Upper lobe of left lung (tissue), 6 donors: ENCODE measurements at regions not wholly inside any gene's neighbourhood (a gene's known extent, or its start where the extent isn't known, plus 50 kb on each side); places are given as distances from the start of the nearest gene placed in this dataset.

Source experiments
- ATAC-seq, 2 donors: fragments of 200-7000 bp; cut with Tn5 transposase; one replicate each; pipeline ENCODE4 v1.9.1; 2022; ENCODE audit warnings: mild to moderate bottlenecking in 2 of 2, moderate library complexity in 2 of 2; ENCODE audit not compliant: low FRiP score in 2 of 2
- DNase-seq, 2 donors: peaks; one replicate each; pipeline ENCODE4 v3.0.0-alpha.2; 2019 to 2020
- H3K27ac ChIP-seq, 4 donors: fragments of 200-600 bp; sonication (generic); one replicate each; pipeline ENCODE4 v1.5.1; 2016 to 2019
- H3K27me3 ChIP-seq, 4 donors: fragments of 200-600 bp; sonication (generic); one replicate each; pipeline ENCODE4 v1.5.1; 2017 to 2019
- H3K36me3 ChIP-seq, 4 donors: fragments of 200-600 bp; sonication (generic); one replicate each; pipeline ENCODE4 v1.5.1; 2016 to 2019
- H3K4me1 ChIP-seq, 4 donors: fragments of 200-600 bp; sonication (generic); one replicate each; pipeline ENCODE4 v1.5.1; 2018 to 2019
- H3K4me3 ChIP-seq, 4 donors: fragments of 200-600 bp; sonication (generic); one replicate each; pipeline ENCODE4 v1.5.1; 2017 to 2019; ENCODE audit warnings: mild to moderate bottlenecking in 2 of 4, moderate library complexity in 1 of 4
- H3K9me3 ChIP-seq, 4 donors: fragments of 200-600 bp; sonication (generic); one replicate each; pipeline ENCODE4 v1.5.1; 2018 to 2019
- EP300 ChIP-seq, 4 donors: sonication (generic); formaldehyde crosslinking; IDR thresholded peaks; one replicate each; pipeline ENCODE4 v1.5.1; 2017; ENCODE audit warnings: antibody characterized with exemption in 4 of 4, control low read depth in 2 of 4
- POLR2A ChIP-seq, 4 donors: fragments of 450-650 bp; IDR thresholded peaks; one replicate each; pipeline ENCODE4 v1.5.1; 2016 to 2017; ENCODE audit warnings: antibody characterized with exemption in 4 of 4, mild to moderate bottlenecking in 2 of 4
- POLR2AphosphoS5 ChIP-seq, 2 donors: sonication (generic); formaldehyde crosslinking; IDR thresholded peaks; one replicate each; pipeline ENCODE4 v1.5.1; 2017; ENCODE audit warnings: antibody characterized with exemption in 2 of 2
- WGBS, 2 donors: methylation state at CpG; one replicate each; pipeline ENCODE4 v1.1.5; 2017 to 2018; 5-methylcytosine and 5-hydroxymethylcytosine counted together
- TF ChIP-seq, protein P1 (sequence below), 6 experiments: fragments of 450-650 bp in 4 of 6; fragments of 200-600 bp in 2 of 6; sonication (generic) in 2 of 6; IDR thresholded peaks; one replicate each; pipeline ENCODE4 v1.5.1; 2016 to 2019; ENCODE audit warnings: antibody characterized with exemption in 6 of 6
- donor health status: DM: no; HTN: no; CAD: no; lungs with moderate emphysema.
- donor health status: DM: no; HTN: yes; CAD: no; lungs with severe emphysema.

GRCh38 chr1:13901597-13901996 is 201.6 kb downstream of the PRDM2 start:
- no peak overlapping the region for H3K27ac ChIP-seq
- H3K27me3 ChIP-seq = no peaks in the 10 kb centered on the region
- DNase-seq = no peak
- no peak overlapping the region for H3K4me3 ChIP-seq
- no peaks in the 10 kb centered on the region for H3K9me3 ChIP-seq
- ATAC-seq = no peak
- peaks cover 0 to 4% (median 0%) of the 10 kb centered on the region in 4 donors for H3K4me1 ChIP-seq
- H3K36me3 ChIP-seq = no peaks in the 10 kb centered on the region
- 65 to 73% methylated on average over 6 of the region's 6 CpGs for WGBS, 2 donors
- TF ChIP-seq POLR2A (IDR thresholded peaks at IDR 0.05) (no peak), EP300 (IDR thresholded peaks at IDR 0.05) (no peak), POLR2AphosphoS5 (IDR thresholded peaks at IDR 0.05) (no peak)
- TF ChIP-seq, protein P1, sequence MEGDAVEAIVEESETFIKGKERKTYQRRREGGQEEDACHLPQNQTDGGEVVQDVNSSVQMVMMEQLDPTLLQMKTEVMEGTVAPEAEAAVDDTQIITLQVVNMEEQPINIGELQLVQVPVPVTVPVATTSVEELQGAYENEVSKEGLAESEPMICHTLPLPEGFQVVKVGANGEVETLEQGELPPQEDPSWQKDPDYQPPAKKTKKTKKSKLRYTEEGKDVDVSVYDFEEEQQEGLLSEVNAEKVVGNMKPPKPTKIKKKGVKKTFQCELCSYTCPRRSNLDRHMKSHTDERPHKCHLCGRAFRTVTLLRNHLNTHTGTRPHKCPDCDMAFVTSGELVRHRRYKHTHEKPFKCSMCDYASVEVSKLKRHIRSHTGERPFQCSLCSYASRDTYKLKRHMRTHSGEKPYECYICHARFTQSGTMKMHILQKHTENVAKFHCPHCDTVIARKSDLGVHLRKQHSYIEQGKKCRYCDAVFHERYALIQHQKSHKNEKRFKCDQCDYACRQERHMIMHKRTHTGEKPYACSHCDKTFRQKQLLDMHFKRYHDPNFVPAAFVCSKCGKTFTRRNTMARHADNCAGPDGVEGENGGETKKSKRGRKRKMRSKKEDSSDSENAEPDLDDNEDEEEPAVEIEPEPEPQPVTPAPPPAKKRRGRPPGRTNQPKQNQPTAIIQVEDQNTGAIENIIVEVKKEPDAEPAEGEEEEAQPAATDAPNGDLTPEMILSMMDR (IDR thresholded peaks at IDR 0.05) = no peak

- DNase-seq (no peak), ATAC-seq (no peak)
- H3K36me3 ChIP-seq = no peaks in the 10 kb centered on the region
- no peaks in the 10 kb centered on the region for H3K9me3 ChIP-seq
- peaks cover 0 to 8% (median 3%) of the 10 kb centered on the region in 4 donors for H3K4me1 ChIP-seq
- no peak overlapping the region for H3K27ac ChIP-seq
- H3K27me3 ChIP-seq = no peaks in the 10 kb centered on the region
- TF ChIP-seq POLR2A (IDR thresholded peaks at IDR 0.05) (no peak), EP300 (IDR thresholded peaks at IDR 0.05) (no peak), POLR2AphosphoS5 (IDR thresholded peaks at IDR 0.05) (no peak)
- TF ChIP-seq, protein P1 (IDR thresholded peaks at IDR 0.05) = no peak
- H3K4me3 ChIP-seq = no peak overlapping the region
- WGBS, 2 donors = 78 to 83% methylated on average over 3 of the region's 3 CpGs
Measured at GRCh38 chr1:13908128-13908527, 208.1 kb downstream of the PRDM2 start.

DNA sequence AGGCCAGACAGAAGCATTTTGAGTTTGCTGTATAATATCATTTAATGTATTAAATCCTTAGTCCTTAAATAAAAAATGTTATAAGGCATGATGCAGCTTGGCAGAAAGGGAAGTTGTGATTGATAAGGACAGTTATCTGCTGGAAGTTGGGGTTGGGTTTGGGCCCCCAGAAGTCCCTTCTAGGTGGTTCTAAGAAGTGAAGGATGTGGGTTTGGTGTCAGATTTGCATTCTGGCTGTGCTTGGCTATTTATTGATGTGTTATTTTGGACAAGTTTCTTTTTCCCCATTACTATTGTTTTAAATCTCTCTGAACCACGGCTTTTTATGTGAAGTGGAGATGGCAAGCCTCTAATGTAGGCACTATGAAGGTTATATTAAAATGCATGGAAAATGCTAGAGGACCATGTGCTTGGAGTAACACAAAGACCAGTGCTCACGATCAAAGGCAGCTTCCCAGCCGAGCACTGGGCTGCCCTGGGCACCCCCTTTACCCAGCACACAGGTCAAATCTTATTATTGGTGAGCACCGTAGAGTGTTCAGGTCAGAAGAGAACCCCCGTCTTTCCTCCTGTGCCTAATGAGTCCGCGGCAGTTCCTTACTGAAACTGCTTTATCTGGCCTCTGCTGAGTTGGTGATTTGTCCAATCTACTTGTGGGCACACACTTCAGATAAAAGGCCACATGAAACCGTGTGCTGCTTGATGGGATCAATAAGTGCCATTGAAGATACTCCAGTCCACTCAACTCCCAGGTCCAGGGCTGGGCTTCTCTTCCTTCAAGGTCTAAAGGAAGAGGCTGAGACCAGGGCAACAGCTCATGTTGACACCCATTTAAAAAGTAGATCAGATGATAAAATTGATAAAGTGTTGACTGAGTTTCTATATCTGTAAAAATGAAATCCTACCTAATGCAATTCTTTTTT is 212.0 kb downstream of the PRDM2 start:
- 63 to 76% methylated on average over 8 of the region's 8 CpGs for WGBS, 2 donors
- no peak for TF ChIP-seq POLR2AphosphoS5 (IDR thresholded peaks at IDR 0.05)
- no peak for TF ChIP-seq EP300 (IDR thresholded peaks at IDR 0.05)
- no peak for TF ChIP-seq POLR2A (IDR thresholded peaks at IDR 0.05)
- TF ChIP-seq, protein P1 (IDR thresholded peaks at IDR 0.05) = no peak
- peaks cover 0 to 11% (median 5%) of the 10 kb centered on the region in 4 donors for H3K4me1 ChIP-seq
- H3K27me3 ChIP-seq = no peaks in the 10 kb centered on the region
- no peaks in the 10 kb centered on the region for H3K9me3 ChIP-seq
- H3K36me3 ChIP-seq = no peaks in the 10 kb centered on the region
- H3K27ac ChIP-seq = no peak overlapping the region
- H3K4me3 ChIP-seq = no peak overlapping the region
- DNase-seq = peak in 1 of 2 donors; percentile 36
- no peak for ATAC-seq

GRCh38 chr1:13913396-13913795 is 213.4 kb downstream of the PRDM2 start:
- Histone ChIP-seq H3K9me3 (no peaks in the 10 kb centered on the region), H3K27ac (no peak overlapping the region), H3K4me3 (no peak overlapping the region), H3K4me1 (peaks cover 0 to 11% (median 5%) of the 10 kb centered on the region in 4 donors), H3K27me3 (no peaks in the 10 kb centered on the region), H3K36me3 (no peaks in the 10 kb centered on the region)
- TF ChIP-seq EP300 (IDR thresholded peaks at IDR 0.05) = no peak
- TF ChIP-seq POLR2A (IDR thresholded peaks at IDR 0.05) = no peak
- TF ChIP-seq POLR2AphosphoS5 (IDR thresholded peaks at IDR 0.05) = no peak
- TF ChIP-seq, protein P1 (IDR thresholded peaks at IDR 0.05) = no peak
- WGBS, 2 donors = 88 to 92% methylated on average over 1 of the region's 1 CpG
- ATAC-seq (no peak), DNase-seq (no peak)
